Adrenal gland (tissue), 9 donors: ENCODE measurements at regions not wholly inside any gene's neighbourhood (a gene's known extent, or its start where the extent isn't known, plus 50 kb on each side); places are given as distances from the start of the nearest gene placed in this dataset.
A peak's percentile ranks its signal among the peaks of the same experiment; 100 is the strongest.
"Not testable (repeated sequence)": the region's sequence is repeated elsewhere in the genome, so short reads cannot be mapped to it uniquely, and the experiment has no call there.

Experiments
- DNase-seq, 7 donors: peaks; one replicate each; pipeline ENCODE4 v3.0.0-alpha.2; 2019 to 2020
- H3K27ac ChIP-seq, 5 donors: fragments of 200-600 bp; sonication (generic) in 4 of 5; 1 replicate in 3 of 5; 2 replicates in 2 of 5; pipeline versions ENCODE4 v1.5.1 to v1.8.0; 2016 to 2020; ENCODE audit warnings: mild to moderate bottlenecking in 1 of 5
- H3K27me3 ChIP-seq: fragments of 200-600 bp; 2 replicates; pipeline ENCODE4 v1.8.0; 2021
- H3K36me3 ChIP-seq, 2 donors: fragments of 200-600 bp; replicated peaks in 1 of 2; 1 replicate in 1 of 2; 2 replicates in 1 of 2; pipeline versions ENCODE4 v1.5.1 to v1.8.0; 2018 to 2022
- H3K4me1 ChIP-seq, 2 donors: fragments of 200-600 bp; replicated peaks in 1 of 2; 1 replicate in 1 of 2; 2 replicates in 1 of 2; pipeline versions ENCODE4 v1.5.1 to v1.8.0; 2018 to 2021
- H3K4me3 ChIP-seq, 4 donors: fragments of 200-600 bp; sonication (generic) in 3 of 4; one replicate each; pipeline ENCODE4 v1.5.1; 2016 to 2018
- H3K9me3 ChIP-seq, 3 donors: fragments of 200-600 bp; sonication (generic) in 1 of 3; replicated peaks in 1 of 3; 1 replicate in 2 of 3; 2 replicates in 1 of 3; pipeline versions ENCODE4 v1.5.1 to v1.8.0; 2016 to 2021
- CTCF ChIP-seq, 6 experiments: fragments of 450-650 bp in 4 of 6; fragments of 200-600 bp in 2 of 6; sonication (generic) in 1 of 6; IDR thresholded peaks; 1 replicate in 5 of 6; 2 replicates in 1 of 6; pipeline versions ENCODE4 v1.5.1 to v1.8.0; 2016 to 2021; ENCODE audit warnings: antibody characterized with exemption in 6 of 6, mild to moderate bottlenecking in 2 of 6, moderate library complexity in 1 of 6
- POLR2A ChIP-seq, 2 donors: fragments of 450-650 bp; IDR thresholded peaks; one replicate each; pipeline ENCODE4 v1.6.1; 2017; ENCODE audit warnings: antibody characterized with exemption in 2 of 2, mild to moderate bottlenecking in 2 of 2, moderate library complexity in 1 of 2
- WGBS, 4 donors: extraction: QIAGEN DNeasy Blood & Tissue Kit in 2 of 4; methylation state at CpG; one replicate each; pipeline versions ENCODE4 v1.1.5 to v1.1.7; 2013 to 2017; 5-methylcytosine and 5-hydroxymethylcytosine counted together
- intact Hi-C, 2 donors: fragments of 100-400 bp; cut with DNase I; formaldehyde crosslinking; loops; one replicate each; pipeline versions ENCODE4 v1.14.1 to v1.15.0; 2022 to 2023
- donor health status: healthy with polysubstance abuse.
- donor health status: Bipolar disorder and iron deficiency.
- donor health status: DM: yes; HTN: yes; CAD: no.
- donor health status: DM: no; HTN: no; CAD: no.
- donor health status: DM: no; HTN: no; CAD: no.

- intact Hi-C loops: no loop called here
- H3K27me3 ChIP-seq: no peaks in the 10 kb centered on the region
- H3K36me3 ChIP-seq: no peaks in the 10 kb centered on the region
- no peaks in the 10 kb centered on the region for H3K4me1 ChIP-seq
- WGBS, 4 donors: 77 to 94% (median 88%) methylated on average over 2 of the region's 2 CpGs
- DNase-seq: peak in 1 of 7 donors; percentile 1
- H3K4me3 ChIP-seq: no peak overlapping the region
- TF ChIP-seq CTCF (IDR thresholded peaks at IDR 0.05): no peak
- TF ChIP-seq POLR2A (IDR thresholded peaks at IDR 0.05): no peak
- no peaks in the 10 kb centered on the region for H3K9me3 ChIP-seq
- H3K27ac ChIP-seq: no peak overlapping the region
Measured at GRCh38 chr2:128668946-128669345, 350.3 kb upstream of the HS6ST1 start.

- Histone ChIP-seq H3K4me3 (no peak overlapping the region), H3K9me3 (no peaks in the 10 kb centered on the region), H3K4me1 (no peaks in the 10 kb centered on the region), H3K36me3 (no peaks in the 10 kb centered on the region), H3K27ac (no peak overlapping the region), H3K27me3 (no peaks in the 10 kb centered on the region)
- no peak for DNase-seq
- no peak for TF ChIP-seq CTCF (IDR thresholded peaks at IDR 0.05)
- TF ChIP-seq POLR2A (IDR thresholded peaks at IDR 0.05): no peak
- 59 to 90% (median 83%) methylated on average over 1 of the region's 1 CpG for WGBS, 4 donors
- intact Hi-C loops: no loop called here
Measured at GRCh38 chr2:128670066-128670465, 351.4 kb upstream of the HS6ST1 start.

GRCh38 chr2:128671981-128672757, 353.5 kb upstream of the HS6ST1 start:
- H3K4me3 ChIP-seq, H3K27ac ChIP-seq, H3K27me3 ChIP-seq, H3K9me3 ChIP-seq, H3K36me3 ChIP-seq, intact Hi-C loops, H3K4me1 ChIP-seq: not testable (repeated sequence)
- peak in 1 of 7 donors; percentile 3 for DNase-seq
- 87 to 95% (median 91%) methylated on average over 11 to 36 of the region's 36 CpGs for WGBS, 4 donors

- intact Hi-C loops, H3K27ac ChIP-seq, H3K4me3 ChIP-seq, H3K27me3 ChIP-seq, H3K36me3 ChIP-seq, H3K9me3 ChIP-seq, H3K4me1 ChIP-seq: not testable (repeated sequence)
- peak in 2 of 7 donors; percentile 4 to 23 for DNase-seq
- WGBS, 4 donors: 83 to 91% (median 87%) methylated on average over 12 of the region's 12 CpGs
Measured at GRCh38 chr2:128679680-128680079, 361.0 kb upstream of the HS6ST1 start.

GRCh38 chr2:128681507-128681906, 362.8 kb upstream of the HS6ST1 start:
- Histone ChIP-seq H3K27ac (no peak overlapping the region), H3K9me3 (no peaks in the 10 kb centered on the region), H3K4me1 (no peaks in the 10 kb centered on the region), H3K4me3 (no peak overlapping the region), H3K27me3 (no peaks in the 10 kb centered on the region), H3K36me3 (no peaks in the 10 kb centered on the region)
- no peak for TF ChIP-seq CTCF (IDR thresholded peaks at IDR 0.05)
- TF ChIP-seq POLR2A (IDR thresholded peaks at IDR 0.05): no peak
- DNase-seq: peak in 1 of 7 donors; percentile 20
- WGBS, 4 donors: 58 to 69% (median 66%) methylated on average over 5 of the region's 5 CpGs
- intact Hi-C loops: no loop called here
